NB4 (cell line): ENCODE measurements at regions not wholly inside any gene's neighbourhood (a gene's known extent, or its start where the extent isn't known, plus 50 kb on each side); places are given as distances from the start of the nearest gene placed in this dataset.

Source experiments
- CTCF ChIP-seq: IDR thresholded peaks from one replicate; pipeline ENCODE4 v1.5.1; 2012; ENCODE audit warnings: low read depth, low read length
- MYC ChIP-seq: IDR thresholded peaks from 2 replicates; pipeline ENCODE4 v1.6.1; 2011; ENCODE audit warnings: low read depth, low read length
- POLR2A ChIP-seq: IDR thresholded peaks from 2 replicates; pipeline ENCODE4 v1.6.1; 2011; ENCODE audit warnings: mild to moderate bottlenecking; ENCODE audit not compliant: insufficient read length; ENCODE audit errors: extremely low read depth

DNA sequence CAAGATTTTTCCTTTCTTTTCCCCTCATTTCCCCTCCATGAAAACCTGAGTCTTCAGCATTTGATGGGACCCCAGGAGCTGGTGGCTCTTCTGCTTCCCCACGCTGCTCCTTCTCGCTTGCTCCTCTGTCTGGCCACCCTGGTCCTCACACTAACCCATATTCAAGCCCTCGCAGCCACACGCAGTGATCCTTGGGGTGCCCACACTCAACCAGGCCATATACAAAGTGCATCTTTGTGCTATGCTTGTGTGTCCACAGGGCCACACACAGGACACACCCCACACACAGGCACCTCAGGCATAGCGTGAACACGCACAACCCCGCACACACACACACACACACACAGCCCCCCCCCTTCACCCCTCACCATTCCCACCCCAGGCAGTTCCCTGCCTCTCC, 132.1 kb downstream of the URI1 start:
- TF ChIP-seq CTCF, result no peak
- TF ChIP-seq POLR2A, result no peak
- TF ChIP-seq MYC, result no peak
